Prostate gland (tissue), 2 donors: ENCODE measurements at regions not wholly inside any gene's neighbourhood (a gene's known extent, or its start where the extent isn't known, plus 50 kb on each side); places are given as distances from the start of the nearest gene placed in this dataset.

Experiments
- DNase-seq: peaks from one replicate; pipeline ENCODE4 v3.0.0-alpha.2; 2019; ENCODE audit warnings: low spot score
- H3K27ac ChIP-seq, 2 donors: fragments of 200-600 bp; sonication (generic); 2 replicates each; pipeline ENCODE4 v1.5.1; 2017 to 2019
- H3K27me3 ChIP-seq: fragments of 200-600 bp; sonication (generic); replicated peaks from 2 replicates; pipeline ENCODE4 v1.5.1; 2019; ENCODE audit not compliant: insufficient read depth
- H3K36me3 ChIP-seq, 2 donors: fragments of 200-600 bp; sonication (generic); 1 replicate in 1 of 2; 2 replicates in 1 of 2; pipeline versions ENCODE4 v1.5.1 to v1.8.1; 2017 to 2019
- H3K4me1 ChIP-seq: fragments of 200-600 bp; sonication (generic); replicated peaks from 2 replicates; pipeline ENCODE4 v1.5.1; 2019
- H3K4me3 ChIP-seq, 2 donors: fragments of 200-600 bp; sonication (generic); 2 replicates each; pipeline ENCODE4 v1.5.1; 2017 to 2019
- H3K9me3 ChIP-seq: fragments of 200-600 bp; sonication (generic); 2 replicates; pipeline ENCODE4 v1.5.1; 2017
- POLR2A ChIP-seq: fragments of 450-650 bp; IDR thresholded peaks from one replicate; pipeline ENCODE4 v1.6.1; 2016; ENCODE audit warnings: antibody characterized with exemption, mild to moderate bottlenecking
- POLR2AphosphoS5 ChIP-seq: sonication (generic); formaldehyde crosslinking; IDR thresholded peaks from one replicate; pipeline ENCODE4 v1.6.1; 2017; ENCODE audit warnings: antibody characterized with exemption
- WGBS: methylation state at CpG from one replicate; pipeline ENCODE4 v1.1.5; 2018; 5-methylcytosine and 5-hydroxymethylcytosine counted together
- intact Hi-C: fragments of 100-400 bp; cut with DNase I; formaldehyde crosslinking; loops from one replicate; pipeline ENCODE4 v1.14.2; 2022
- TF ChIP-seq, protein P1 (sequence below), 4 experiments: fragments of 200-600 bp in 2 of 4; fragments of 450-650 bp in 2 of 4; sonication (generic) in 2 of 4; IDR thresholded peaks; 1 replicate in 3 of 4; 2 replicates in 1 of 4; pipeline ENCODE4 v1.5.1; 2016 to 2019; ENCODE audit warnings: antibody characterized with exemption in 4 of 4, mild to moderate bottlenecking in 2 of 4, moderate library complexity in 2 of 4

DNA sequence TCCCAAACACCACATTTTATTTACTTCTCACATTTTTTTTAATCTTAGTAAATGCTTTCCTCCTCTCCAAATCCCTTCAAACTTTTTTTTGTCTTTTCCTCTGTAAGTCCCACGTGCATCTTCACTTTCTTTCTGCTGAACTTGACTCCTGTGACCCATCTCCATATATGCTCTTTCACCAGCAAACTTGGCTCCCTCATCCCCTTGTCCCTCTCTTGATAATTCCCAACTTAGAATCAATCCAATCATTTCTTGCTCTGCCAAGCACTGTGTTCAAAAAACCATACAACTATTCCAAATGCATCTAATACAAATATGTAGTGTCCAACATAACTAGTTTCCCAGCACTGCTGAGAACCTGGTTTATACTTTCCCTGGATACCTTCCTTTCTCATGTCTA is 519.4 kb downstream of the HDGFL1 start:
- intact Hi-C loops, result no loop called here
- Histone ChIP-seq H3K9me3 (no peaks in the 10 kb centered on the region), H3K36me3 (no peaks in the 10 kb centered on the region), H3K27me3 (no peaks in the 10 kb centered on the region), H3K4me1 (no peaks in the 10 kb centered on the region), H3K27ac (no peak overlapping the region), H3K4me3 (no peak overlapping the region)
- TF ChIP-seq POLR2AphosphoS5 (no peak), POLR2A (no peak)
- TF ChIP-seq, protein P1, sequence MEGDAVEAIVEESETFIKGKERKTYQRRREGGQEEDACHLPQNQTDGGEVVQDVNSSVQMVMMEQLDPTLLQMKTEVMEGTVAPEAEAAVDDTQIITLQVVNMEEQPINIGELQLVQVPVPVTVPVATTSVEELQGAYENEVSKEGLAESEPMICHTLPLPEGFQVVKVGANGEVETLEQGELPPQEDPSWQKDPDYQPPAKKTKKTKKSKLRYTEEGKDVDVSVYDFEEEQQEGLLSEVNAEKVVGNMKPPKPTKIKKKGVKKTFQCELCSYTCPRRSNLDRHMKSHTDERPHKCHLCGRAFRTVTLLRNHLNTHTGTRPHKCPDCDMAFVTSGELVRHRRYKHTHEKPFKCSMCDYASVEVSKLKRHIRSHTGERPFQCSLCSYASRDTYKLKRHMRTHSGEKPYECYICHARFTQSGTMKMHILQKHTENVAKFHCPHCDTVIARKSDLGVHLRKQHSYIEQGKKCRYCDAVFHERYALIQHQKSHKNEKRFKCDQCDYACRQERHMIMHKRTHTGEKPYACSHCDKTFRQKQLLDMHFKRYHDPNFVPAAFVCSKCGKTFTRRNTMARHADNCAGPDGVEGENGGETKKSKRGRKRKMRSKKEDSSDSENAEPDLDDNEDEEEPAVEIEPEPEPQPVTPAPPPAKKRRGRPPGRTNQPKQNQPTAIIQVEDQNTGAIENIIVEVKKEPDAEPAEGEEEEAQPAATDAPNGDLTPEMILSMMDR (IDR thresholded peaks at IDR 0.05), result no peak
- DNase-seq, result no peak
- WGBS, result 92% methylated on average over 1 of the region's 1 CpG

DNA sequence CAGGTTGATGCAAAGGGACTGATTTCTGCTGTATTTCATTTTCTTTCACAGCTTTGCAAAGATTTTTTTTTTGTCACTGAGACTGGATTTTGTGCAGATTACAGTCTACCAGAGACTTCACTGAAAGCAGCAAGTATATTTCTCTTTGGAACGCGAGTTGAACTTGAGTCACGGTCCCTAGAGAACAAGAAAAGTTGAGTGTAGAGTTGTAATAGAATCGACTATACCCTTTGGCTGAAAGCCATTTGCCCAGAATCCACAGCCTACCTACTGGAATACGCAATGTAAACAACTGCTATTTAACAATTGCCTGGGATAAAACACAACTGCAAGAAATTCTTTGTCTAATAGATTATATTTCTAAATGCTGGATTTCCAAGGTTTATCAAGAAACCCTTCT is 520.6 kb downstream of the HDGFL1 start:
- TF ChIP-seq POLR2AphosphoS5, result no peak
- TF ChIP-seq POLR2A, result no peak
- TF ChIP-seq, protein P1 (IDR thresholded peaks at IDR 0.05), result no peak
- H3K36me3 ChIP-seq, result no peaks in the 10 kb centered on the region
- H3K27ac ChIP-seq, result no peak overlapping the region
- 73% methylated on average over 5 of the region's 5 CpGs for WGBS
- H3K4me1 ChIP-seq, result no peaks in the 10 kb centered on the region
- no peak overlapping the region for H3K4me3 ChIP-seq
- intact Hi-C loops, result no loop called here
- no peak for DNase-seq
- H3K27me3 ChIP-seq, result no peaks in the 10 kb centered on the region
- no peaks in the 10 kb centered on the region for H3K9me3 ChIP-seq

- no peak overlapping the region for H3K27ac ChIP-seq
- WGBS, result 69% methylated on average over 3 of the region's 3 CpGs
- no peaks in the 10 kb centered on the region for H3K9me3 ChIP-seq
- H3K4me3 ChIP-seq, result no peak overlapping the region
- DNase-seq, result no peak
- no peaks in the 10 kb centered on the region for H3K27me3 ChIP-seq
- H3K36me3 ChIP-seq, result no peaks in the 10 kb centered on the region
- TF ChIP-seq, protein P1 (IDR thresholded peaks at IDR 0.05), result no peak
- TF ChIP-seq POLR2AphosphoS5, result no peak
- TF ChIP-seq POLR2A, result no peak
- no peaks in the 10 kb centered on the region for H3K4me1 ChIP-seq
- intact Hi-C loops, result no loop called here
Observed at GRCh38 chr6:23091795-23092194, 522.4 kb downstream of the HDGFL1 start.

GRCh38 chr6:23096876-23097275 is 527.5 kb downstream of the HDGFL1 start:
- H3K4me3 ChIP-seq, result no peak overlapping the region
- WGBS, result 80% methylated on average over 1 of the region's 1 CpG
- H3K36me3 ChIP-seq, result no peaks in the 10 kb centered on the region
- H3K9me3 ChIP-seq, result no peaks in the 10 kb centered on the region
- H3K27me3 ChIP-seq, result no peaks in the 10 kb centered on the region
- H3K27ac ChIP-seq, result no peak overlapping the region
- no peak for DNase-seq
- intact Hi-C loops, result no loop called here
- no peaks in the 10 kb centered on the region for H3K4me1 ChIP-seq
- TF ChIP-seq POLR2AphosphoS5 (no peak), POLR2A (no peak)
- TF ChIP-seq, protein P1 (IDR thresholded peaks at IDR 0.05), result no peak

DNA sequence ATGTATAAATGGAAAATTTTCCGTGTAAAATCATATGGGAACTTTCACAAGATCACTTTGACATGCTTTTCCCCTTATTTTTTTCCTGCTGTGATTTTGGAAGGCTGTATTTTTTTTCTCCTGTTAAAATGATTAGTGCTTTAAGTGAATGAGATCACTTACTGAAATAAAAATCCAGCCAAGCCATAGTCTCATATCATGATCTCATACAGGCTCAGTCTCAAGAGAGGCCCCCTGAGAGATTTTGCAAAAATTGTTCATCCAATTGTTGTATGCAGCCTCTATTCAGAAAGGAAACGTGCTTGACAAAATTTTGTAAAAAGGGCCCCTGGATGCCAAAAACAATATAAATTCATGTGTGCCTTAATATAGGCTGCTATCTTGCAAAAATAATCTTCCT is 528.2 kb downstream of the HDGFL1 start:
- H3K36me3 ChIP-seq, result no peaks in the 10 kb centered on the region
- H3K27ac ChIP-seq, result no peak overlapping the region
- no peak for DNase-seq
- no peak overlapping the region for H3K4me3 ChIP-seq
- H3K9me3 ChIP-seq, result no peaks in the 10 kb centered on the region
- TF ChIP-seq POLR2AphosphoS5 (no peak), POLR2A (no peak)
- TF ChIP-seq, protein P1 (IDR thresholded peaks at IDR 0.05), result no peak
- no peaks in the 10 kb centered on the region for H3K4me1 ChIP-seq
- 68% methylated on average over 2 of the region's 2 CpGs for WGBS
- H3K27me3 ChIP-seq, result no peaks in the 10 kb centered on the region
- intact Hi-C loops, result no loop called here
